ENCODE measurements at regions not wholly inside any gene's neighbourhood (a gene's known extent, or its start where the extent isn't known, plus 50 kb on each side); places are given as distances from the start of the nearest gene placed in this dataset.
A peak's percentile ranks its signal among the peaks of the same experiment; 100 is the strongest.

DNA sequence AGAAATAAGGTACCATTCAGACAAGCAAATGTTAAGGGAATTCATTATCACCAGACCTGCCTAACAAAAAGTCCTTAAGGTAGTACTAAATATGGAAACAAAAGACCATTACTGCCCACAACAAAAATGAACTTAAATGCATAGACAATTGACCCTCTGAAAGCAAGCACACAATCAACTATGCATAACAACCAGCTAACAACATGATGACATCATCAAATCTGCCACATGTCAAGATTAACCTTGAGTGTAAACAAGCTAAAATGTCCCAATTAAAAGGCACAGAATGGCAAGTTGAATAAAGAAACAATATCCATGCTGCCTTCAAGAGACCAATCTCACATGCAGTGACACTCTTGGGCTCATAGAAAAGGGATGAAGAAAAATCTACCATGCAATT lies 160.7 kb upstream of the CPXCR1 start:
- H2BK15ac ChIP-seq (ENCODE audit: low read depth, low read length), result no peak overlapping the region
- CTCF ChIA-PET, result no interaction called here
- H3K4me2 ChIP-seq (ENCODE audit: low read depth, low read length), result no peak overlapping the region
- no peaks in the 10 kb centered on the region for H3K9me1 ChIP-seq (ENCODE audit: insufficient read depth, low read length)
- H2BK20ac ChIP-seq (ENCODE audit: low read depth, low read length), result no peak overlapping the region
- no peak overlapping the region for H4K91ac ChIP-seq (ENCODE audit: insufficient read depth, low read depth, low read length)
- no peak overlapping the region for H3K4me3 ChIP-seq (ENCODE audit: insufficient read depth, low read depth, low read length)
- H3K23ac ChIP-seq (ENCODE audit: low read depth, low read length), result no peak overlapping the region
- BruUV-seq (replicated peaks), result no TSS peak
- no peaks in the 10 kb centered on the region for H3K79me1 ChIP-seq (ENCODE audit: low read depth in 1 of 2, low read length in 2 of 2)
- no peak overlapping the region for H3K18ac ChIP-seq (ENCODE audit: low read depth, low read length)
- no peaks in the 10 kb centered on the region for H3K27me3 ChIP-seq (ENCODE audit: control insufficient read depth, insufficient read depth, low read length)
- intact Hi-C loops (cut with micrococcal nuclease), result no loop called here
- no peak overlapping the region for H2AFZ ChIP-seq (replicated peaks; ENCODE audit: low read length, poor library complexity)
- no peak overlapping the region for H3K4ac ChIP-seq (ENCODE audit: low read depth, low read length)
- no peak overlapping the region for H2AK5ac ChIP-seq (ENCODE audit: low read depth, low read length)
- no peak overlapping the region for H2AK9ac ChIP-seq (replicated peaks; ENCODE audit: low read depth, low read length, poor library complexity)
- TF ChIP-seq MAFK (IDR thresholded peaks at IDR 0.05; ENCODE audit: low read depth, low read length) (peak; percentile 3; the same call in 1 of the 2 replicates), RCOR1 (IDR thresholded peaks at IDR 0.05; ENCODE audit: insufficient replicate concordance, low read length) (no peak)
- ATAC-seq (ENCODE audit: low read depth), result no peak
- no peak overlapping the region for H2BK5ac ChIP-seq (ENCODE audit: low read depth, low read length, poor library complexity, severe bottlenecking)
- no peaks in the 10 kb centered on the region for H3K36me3 ChIP-seq (ENCODE audit: control insufficient read depth, insufficient read depth, low read length)
- H2BK120ac ChIP-seq (ENCODE audit: low read depth, low read length), result no peak overlapping the region
- H3K14ac ChIP-seq (replicated peaks; ENCODE audit: low read depth, low read length), result no peak overlapping the region
- dilution Hi-C loops (cut with HindIII; ENCODE audit: low sequenced_read_pairs, unreplicated experiment), result no loop called here
- H3K9me3 ChIP-seq (ENCODE audit: control insufficient read depth, insufficient read depth, low read length), result peaks cover 5% of the 10 kb centered on the region; the same call in 1 of the 2 replicates
- in situ Hi-C loops (cut with MboI; ENCODE audit: low sequenced_read_pairs), result no loop called here
- H4K8ac ChIP-seq (ENCODE audit: low read depth in 2 of 2, low read length in 2 of 2), result no peak overlapping the region
- H4K20me1 ChIP-seq (ENCODE audit: insufficient read depth, low read length), result no peaks in the 10 kb centered on the region
- H3K27ac ChIP-seq (ENCODE audit: insufficient read depth, low read length), result no peak overlapping the region
- no peaks in the 10 kb centered on the region for H3K4me1 ChIP-seq (ENCODE audit: control insufficient read depth, insufficient read depth, low read length)
- H3K56ac ChIP-seq (ENCODE audit: extremely low read depth, insufficient read depth, low read length), result no peak overlapping the region
- DNase-seq, result no peak
- no peak overlapping the region for H3K9ac ChIP-seq (ENCODE audit: low read depth, low read length)
- no peak overlapping the region for H4K5ac ChIP-seq (ENCODE audit: low read depth, low read length)
- POLR2A ChIA-PET (ENCODE audit: unreplicated experiment), result no interaction called here
